ENCODE measurements at regions not wholly inside any gene's neighbourhood (a gene's known extent, or its start where the extent isn't known, plus 50 kb on each side); places are given as distances from the start of the nearest gene placed in this dataset.

DNA sequence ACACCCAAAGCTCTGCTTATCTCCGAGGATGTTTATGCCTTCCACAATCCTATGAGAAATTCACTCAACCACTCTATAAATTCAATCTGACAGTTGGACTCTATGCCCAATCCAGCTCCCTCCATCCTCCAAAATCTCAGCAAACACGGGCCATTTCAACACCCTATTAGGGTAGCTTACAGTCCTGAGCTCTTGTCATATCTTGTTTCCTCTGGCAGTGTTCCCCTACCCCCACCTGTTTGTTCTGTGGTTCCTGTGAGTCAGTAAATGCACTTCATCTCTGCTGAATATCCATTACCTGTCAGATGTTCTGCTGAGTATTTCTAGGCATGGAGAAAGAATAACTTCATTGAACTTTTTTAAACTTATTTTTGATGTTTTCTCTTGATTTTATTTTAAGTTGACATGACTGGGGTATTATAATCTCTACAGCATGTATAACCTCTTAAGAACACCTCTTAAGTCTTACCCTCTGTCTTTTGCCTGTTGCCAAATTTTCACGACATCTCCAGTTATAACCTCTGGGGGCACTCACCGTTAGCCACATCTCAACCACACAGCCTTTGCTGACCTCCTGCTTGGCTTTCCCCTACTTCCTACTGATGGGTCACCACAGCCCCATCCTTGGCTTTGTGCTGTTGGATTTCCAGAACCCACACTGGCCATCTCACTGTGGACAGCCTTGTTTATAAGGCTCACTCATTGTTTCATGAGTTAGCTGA lies 317.0 kb upstream of the TMPO start:
- peaks cover 3% of the 10 kb centered on the region for H3K9me3 Mint-ChIP-seq
- H3K27me3 Mint-ChIP-seq, result peaks cover 6% of the 10 kb centered on the region
- no peaks in the 10 kb centered on the region for H3K4me1 Mint-ChIP-seq
- no peak overlapping the region for H3K4me3 Mint-ChIP-seq
- no peaks in the 10 kb centered on the region for H3K36me3 Mint-ChIP-seq
- no peak for DNase-seq
- no peak overlapping the region for H3K27ac Mint-ChIP-seq

DNA sequence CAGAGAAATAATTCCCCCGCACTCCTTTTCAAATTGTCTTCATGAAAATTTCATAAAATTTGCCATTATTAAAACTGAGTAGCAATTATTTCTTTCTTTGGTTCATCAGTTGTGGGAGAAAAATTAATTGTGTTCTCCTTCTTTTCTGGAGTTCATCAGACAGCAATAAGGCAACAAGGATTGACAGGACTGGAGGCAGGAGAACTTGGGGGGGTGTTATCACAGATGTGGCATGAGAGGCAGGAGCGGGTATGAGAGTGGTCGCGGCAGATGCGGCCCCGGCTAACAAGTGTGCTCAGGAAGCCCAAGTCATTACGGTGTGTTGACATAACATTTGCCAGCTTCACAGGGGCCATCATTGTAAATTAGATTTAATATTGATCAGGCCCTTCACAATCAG lies 306.6 kb upstream of the TMPO start:
- Mint-ChIP-seq H3K27ac (no peak overlapping the region), H3K36me3 (no peaks in the 10 kb centered on the region), H3K4me1 (no peaks in the 10 kb centered on the region), H3K27me3 (no peaks in the 10 kb centered on the region), H3K4me3 (no peak overlapping the region), H3K9me3 (peaks cover 13% of the 10 kb centered on the region)
- no peak for DNase-seq

DNA sequence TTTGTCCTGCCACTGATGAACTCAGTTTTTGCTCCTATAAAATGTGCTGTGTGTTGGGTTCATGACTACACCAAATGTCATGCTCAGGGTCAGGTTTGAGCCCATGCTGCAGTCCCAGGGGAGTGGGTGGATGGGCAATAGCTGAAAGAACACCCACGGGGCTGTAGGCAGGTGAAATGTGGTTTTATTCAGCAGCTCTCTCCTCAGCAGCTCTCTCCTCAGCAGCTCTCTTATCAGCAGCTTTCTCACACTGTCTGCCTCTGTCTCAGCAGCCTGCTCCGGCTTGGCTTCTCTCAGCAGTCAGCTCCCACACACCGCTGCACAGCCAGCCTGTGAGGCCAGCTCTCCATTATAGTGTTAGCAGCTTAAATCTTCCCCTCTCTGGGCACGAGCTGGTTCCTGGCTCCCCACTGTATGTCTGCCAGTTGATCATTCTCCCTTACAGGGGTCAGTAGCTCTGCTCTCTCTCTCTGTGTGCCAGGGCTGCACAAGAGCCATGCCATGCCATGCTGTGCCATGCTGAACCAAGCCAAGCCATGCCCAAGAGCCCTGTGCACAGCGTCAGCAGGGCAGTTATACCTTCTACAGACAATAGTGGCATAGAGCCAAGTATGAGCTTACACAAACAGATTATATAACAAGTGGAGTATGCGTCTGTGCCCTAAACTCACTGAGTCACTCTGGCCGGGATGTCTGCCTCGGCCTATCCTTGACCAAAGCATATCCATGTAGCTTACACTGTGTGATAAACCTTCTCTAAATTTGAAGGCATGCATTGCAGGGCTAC lies 303.3 kb upstream of the TMPO start:
- H3K4me1 Mint-ChIP-seq, result no peaks in the 10 kb centered on the region
- H3K27me3 Mint-ChIP-seq, result peaks cover under 1% of the 10 kb centered on the region
- no peaks in the 10 kb centered on the region for H3K36me3 Mint-ChIP-seq

DNA sequence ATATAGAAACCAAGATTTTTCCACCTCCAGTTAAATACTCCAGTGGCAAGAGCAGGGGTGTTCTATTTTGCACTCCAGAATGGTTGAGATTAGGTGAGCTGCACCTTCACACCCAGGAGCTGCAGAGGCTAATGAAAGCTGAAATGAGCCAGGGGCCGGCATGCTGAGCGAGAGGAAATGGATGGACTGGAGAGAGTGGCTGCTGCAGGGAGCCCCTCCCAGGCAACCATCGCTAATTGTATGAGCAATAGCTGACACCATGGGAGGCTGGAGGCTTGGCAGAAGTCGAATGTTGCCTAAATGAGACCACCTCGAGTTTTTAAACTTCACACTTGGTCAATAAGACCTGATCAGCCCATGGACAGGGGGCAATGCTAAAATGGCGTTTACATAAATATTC lies 301.8 kb upstream of the TMPO start:
- H3K4me3 Mint-ChIP-seq, result no peak overlapping the region
- H3K4me1 Mint-ChIP-seq, result no peaks in the 10 kb centered on the region
- H3K27ac Mint-ChIP-seq, result no peak overlapping the region
- no peaks in the 10 kb centered on the region for H3K9me3 Mint-ChIP-seq
- DNase-seq, result no peak
- no peaks in the 10 kb centered on the region for H3K36me3 Mint-ChIP-seq
- peaks cover 3% of the 10 kb centered on the region for H3K27me3 Mint-ChIP-seq

More for the DNA sequence above, 303.3 kb upstream of the TMPO start:
- H3K27ac Mint-ChIP-seq, result no peak overlapping the region
- H3K9me3 Mint-ChIP-seq, result peaks cover 2% of the 10 kb centered on the region
- no peak overlapping the region for H3K4me3 Mint-ChIP-seq
- DNase-seq, result no peak

DNA sequence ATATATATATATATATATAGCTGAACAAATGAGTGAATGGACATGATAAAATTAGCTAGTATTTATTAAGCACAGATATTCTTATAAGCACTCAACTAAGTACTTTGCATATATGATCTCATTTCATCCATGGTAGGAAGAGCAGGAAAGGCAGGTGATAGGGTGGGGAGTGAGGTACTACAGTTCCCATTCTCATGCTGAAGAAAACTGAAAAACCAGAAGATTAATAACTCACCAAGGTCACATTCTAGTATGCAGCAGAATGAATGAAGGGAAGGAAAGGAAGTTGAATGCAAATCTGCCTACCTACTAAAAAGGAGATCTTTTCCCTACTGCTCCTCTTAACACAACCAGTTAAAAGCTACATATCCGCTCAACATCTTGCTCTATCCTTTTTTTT lies 298.1 kb upstream of the TMPO start:
- H3K27ac Mint-ChIP-seq, result no peak overlapping the region
- H3K36me3 Mint-ChIP-seq, result no peaks in the 10 kb centered on the region
- no peak overlapping the region for H3K4me3 Mint-ChIP-seq
- no peaks in the 10 kb centered on the region for H3K4me1 Mint-ChIP-seq
- DNase-seq, result no peak
- peaks cover 8% of the 10 kb centered on the region for H3K27me3 Mint-ChIP-seq
- no peaks in the 10 kb centered on the region for H3K9me3 Mint-ChIP-seq

DNA sequence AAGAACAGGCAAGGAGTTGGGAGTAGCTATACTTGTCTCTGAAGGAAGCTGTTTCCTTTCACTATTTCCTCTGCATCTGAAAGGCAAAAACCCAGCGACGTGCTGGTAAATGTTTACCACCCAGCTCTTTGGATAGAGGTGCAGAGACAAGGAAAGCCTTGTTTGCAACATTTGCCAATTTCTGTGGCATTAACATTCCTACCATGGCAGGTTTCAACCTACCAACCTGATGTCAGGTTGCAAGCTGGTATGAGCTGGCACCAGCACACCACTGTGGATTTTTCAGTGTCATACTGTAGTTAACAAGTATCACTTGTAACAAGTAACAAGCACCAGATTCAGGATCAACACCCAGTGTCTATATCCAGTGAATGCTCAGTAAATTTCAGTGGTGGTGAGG lies 294.8 kb upstream of the TMPO start:
- no peak overlapping the region for H3K4me3 Mint-ChIP-seq
- DNase-seq, result no peak
- no peak overlapping the region for H3K27ac Mint-ChIP-seq
- peaks cover 17% of the 10 kb centered on the region for H3K27me3 Mint-ChIP-seq
- no peaks in the 10 kb centered on the region for H3K36me3 Mint-ChIP-seq
- H3K4me1 Mint-ChIP-seq, result no peaks in the 10 kb centered on the region
- H3K9me3 Mint-ChIP-seq, result no peaks in the 10 kb centered on the region

DNA sequence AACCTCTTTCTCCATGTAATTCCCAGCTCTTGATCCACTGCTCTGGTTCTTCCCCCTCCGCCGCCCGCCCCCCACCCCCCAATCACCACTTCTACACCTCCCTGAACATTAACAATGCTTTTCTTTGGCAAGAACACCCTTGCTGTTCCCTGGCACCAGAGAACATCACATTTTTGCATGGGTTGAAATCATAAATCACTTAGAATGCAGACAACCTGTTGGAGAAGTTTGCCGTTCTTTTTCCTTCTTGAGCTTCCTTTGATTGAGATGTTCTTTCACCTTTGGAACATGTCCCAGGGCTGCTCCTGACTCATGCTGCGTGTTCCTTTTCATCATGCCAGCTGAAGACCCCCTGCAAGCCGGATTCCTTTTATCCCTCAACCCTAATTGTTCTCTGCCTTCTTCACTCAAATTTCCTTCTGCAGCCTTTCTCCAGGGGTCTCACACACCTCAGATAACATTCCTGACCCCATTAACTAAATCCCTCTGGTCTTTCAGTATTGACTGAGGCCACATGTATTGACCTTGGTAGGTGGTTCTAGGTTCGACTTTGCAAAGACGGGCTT lies 294.1 kb upstream of the TMPO start:
- H3K27me3 Mint-ChIP-seq, result peaks cover 17% of the 10 kb centered on the region
- H3K27ac Mint-ChIP-seq, result no peak overlapping the region
- no peak overlapping the region for H3K4me3 Mint-ChIP-seq
- DNase-seq, result no peak
- H3K4me1 Mint-ChIP-seq, result no peaks in the 10 kb centered on the region
- H3K36me3 Mint-ChIP-seq, result no peaks in the 10 kb centered on the region
- no peaks in the 10 kb centered on the region for H3K9me3 Mint-ChIP-seq

DNA sequence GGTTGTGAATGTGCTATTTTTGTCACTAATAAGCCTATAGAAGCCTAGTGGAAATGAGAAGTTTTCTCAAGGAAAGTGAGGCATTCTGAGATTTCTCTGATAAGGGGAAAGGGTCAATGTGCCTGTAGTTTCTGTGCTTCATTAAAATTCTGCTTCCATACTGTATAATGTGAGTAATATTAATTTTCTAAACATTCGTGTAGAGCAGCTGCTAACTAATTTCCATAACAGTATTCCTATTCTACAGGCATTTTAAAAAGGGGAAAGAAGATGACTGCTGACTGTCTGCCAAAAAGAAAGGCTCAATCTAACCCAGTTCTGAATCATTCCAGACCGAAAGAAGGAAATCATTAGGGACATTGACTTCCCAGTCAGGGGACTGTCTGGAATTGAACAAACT lies 293.3 kb upstream of the TMPO start:
- no peak overlapping the region for H3K27ac Mint-ChIP-seq
- H3K9me3 Mint-ChIP-seq, result no peaks in the 10 kb centered on the region
- no peaks in the 10 kb centered on the region for H3K4me1 Mint-ChIP-seq
- no peaks in the 10 kb centered on the region for H3K36me3 Mint-ChIP-seq
- DNase-seq, result no peak
- peaks cover 16% of the 10 kb centered on the region for H3K27me3 Mint-ChIP-seq
- H3K4me3 Mint-ChIP-seq, result no peak overlapping the region

DNA sequence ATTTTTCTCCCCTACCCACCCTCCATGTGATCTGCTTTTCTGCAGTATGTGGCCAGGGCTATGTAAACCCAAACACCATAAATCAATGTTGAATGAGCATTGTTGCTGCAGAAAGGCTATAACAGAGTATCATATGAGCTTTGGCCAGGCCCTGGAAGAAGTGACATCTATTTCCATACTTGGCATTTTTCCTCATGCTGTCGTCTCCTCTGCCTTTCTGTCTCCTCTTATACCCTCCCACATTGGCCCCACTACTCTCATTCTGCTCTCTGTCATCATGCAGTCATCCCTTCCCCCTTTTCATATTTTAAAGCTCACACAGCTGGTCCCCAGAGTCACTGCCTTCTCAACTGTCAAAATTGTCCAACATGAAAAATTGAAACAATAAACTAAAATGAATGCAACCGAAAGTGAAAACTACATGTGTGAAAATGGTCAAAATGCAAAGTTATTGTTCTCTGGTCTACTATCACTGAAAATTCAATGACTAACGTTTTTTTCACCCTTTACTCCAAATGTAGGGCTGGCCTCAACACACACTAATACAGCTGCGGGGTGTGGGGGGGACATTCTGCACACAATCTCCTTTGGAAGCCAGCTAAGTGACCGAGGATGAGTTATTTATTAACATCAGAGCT lies 290.7 kb upstream of the TMPO start:
- Mint-ChIP-seq H3K4me1 (no peaks in the 10 kb centered on the region), H3K9me3 (no peaks in the 10 kb centered on the region), H3K4me3 (no peak overlapping the region), H3K36me3 (no peaks in the 10 kb centered on the region), H3K27ac (no peak overlapping the region), H3K27me3 (peaks cover 13% of the 10 kb centered on the region)
- no peak for DNase-seq

DNA sequence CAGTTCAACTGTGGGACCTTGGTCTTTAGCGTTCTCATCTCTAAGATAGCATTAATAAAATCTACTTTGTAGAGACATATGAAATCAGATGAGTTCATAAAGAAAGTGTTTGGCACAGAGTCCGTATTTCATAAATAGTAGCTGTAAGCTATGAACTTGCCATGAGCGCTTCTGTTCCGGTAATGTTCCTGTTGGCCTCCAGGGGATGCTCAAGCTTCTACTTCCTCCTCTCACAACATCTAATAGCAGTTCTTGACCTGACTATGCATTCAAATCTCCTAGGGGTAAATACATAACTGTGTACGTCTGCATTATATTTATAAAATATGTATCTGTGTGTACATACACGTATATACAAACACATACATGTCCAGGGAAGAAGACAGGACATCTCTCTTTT lies 288.2 kb upstream of the TMPO start:
- Mint-ChIP-seq H3K4me1 (no peaks in the 10 kb centered on the region), H3K27ac (no peak overlapping the region), H3K27me3 (peaks cover 15% of the 10 kb centered on the region), H3K36me3 (no peaks in the 10 kb centered on the region), H3K4me3 (no peak overlapping the region), H3K9me3 (no peaks in the 10 kb centered on the region)
- no peak for DNase-seq

DNA sequence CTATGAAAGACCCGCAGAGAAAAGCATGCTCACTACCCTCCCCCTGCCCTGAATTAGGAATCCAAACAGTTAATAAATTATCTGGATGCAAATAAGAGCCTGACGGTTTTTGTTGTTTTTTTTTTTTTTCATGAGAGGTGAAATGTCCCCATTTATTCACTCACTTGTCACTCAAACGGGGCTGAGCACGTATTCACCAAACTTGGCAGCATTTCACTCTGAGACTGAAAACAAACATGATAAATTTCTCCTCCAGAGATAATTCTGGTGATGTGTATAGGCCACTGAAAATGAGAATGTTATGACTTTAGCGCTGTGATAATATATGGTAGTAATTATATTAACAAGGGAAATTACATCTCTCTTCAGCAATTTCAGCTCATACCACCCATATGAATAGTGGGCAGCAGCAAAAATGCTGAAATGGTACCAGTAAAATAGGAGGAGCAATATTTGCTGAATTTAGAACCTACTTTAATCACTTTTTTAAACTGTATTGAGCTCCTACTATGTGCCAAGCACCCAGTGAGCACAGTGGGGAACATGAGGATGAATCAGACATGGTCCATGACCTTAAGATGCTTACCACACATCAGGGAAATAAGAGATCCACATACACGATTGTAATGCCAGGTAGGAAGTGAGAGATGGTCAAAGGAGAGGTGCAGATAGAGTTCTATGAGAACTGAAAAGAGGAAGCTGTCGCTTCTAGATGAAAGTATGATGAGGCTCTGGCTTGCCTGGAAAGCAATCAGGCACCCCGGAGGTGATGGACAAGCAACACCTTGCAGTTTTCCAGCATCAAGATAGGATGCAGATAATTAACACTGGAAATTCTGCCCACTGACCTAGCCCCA lies 286.5 kb upstream of the TMPO start:
- Mint-ChIP-seq H3K36me3 (no peaks in the 10 kb centered on the region), H3K9me3 (no peaks in the 10 kb centered on the region), H3K27me3 (peaks cover 15% of the 10 kb centered on the region), H3K27ac (no peak overlapping the region), H3K4me1 (no peaks in the 10 kb centered on the region), H3K4me3 (no peak overlapping the region)
- DNase-seq, result no peak

DNA sequence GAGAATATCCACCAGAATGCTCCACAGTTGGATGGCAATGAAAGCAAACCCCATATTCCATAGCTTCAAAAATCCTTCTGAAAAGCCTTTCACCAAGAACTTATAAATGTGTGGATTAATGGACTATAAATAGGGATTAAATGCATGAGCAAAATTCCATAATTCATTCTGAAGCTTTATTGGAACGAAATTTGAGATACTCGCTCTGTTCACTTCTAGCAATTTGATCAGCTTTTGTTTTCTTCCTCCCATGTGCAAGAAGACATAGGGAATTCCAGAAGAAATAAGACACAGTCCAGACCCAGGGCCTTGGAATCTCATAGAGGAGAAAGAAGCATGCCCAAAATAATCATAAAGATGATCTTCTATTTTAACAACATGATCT lies 285.9 kb upstream of the TMPO start:
- Mint-ChIP-seq H3K4me3 (no peak overlapping the region), H3K27me3 (peaks cover 10% of the 10 kb centered on the region), H3K36me3 (no peaks in the 10 kb centered on the region), H3K9me3 (no peaks in the 10 kb centered on the region), H3K27ac (no peak overlapping the region), H3K4me1 (no peaks in the 10 kb centered on the region)
- no peak for DNase-seq

DNA sequence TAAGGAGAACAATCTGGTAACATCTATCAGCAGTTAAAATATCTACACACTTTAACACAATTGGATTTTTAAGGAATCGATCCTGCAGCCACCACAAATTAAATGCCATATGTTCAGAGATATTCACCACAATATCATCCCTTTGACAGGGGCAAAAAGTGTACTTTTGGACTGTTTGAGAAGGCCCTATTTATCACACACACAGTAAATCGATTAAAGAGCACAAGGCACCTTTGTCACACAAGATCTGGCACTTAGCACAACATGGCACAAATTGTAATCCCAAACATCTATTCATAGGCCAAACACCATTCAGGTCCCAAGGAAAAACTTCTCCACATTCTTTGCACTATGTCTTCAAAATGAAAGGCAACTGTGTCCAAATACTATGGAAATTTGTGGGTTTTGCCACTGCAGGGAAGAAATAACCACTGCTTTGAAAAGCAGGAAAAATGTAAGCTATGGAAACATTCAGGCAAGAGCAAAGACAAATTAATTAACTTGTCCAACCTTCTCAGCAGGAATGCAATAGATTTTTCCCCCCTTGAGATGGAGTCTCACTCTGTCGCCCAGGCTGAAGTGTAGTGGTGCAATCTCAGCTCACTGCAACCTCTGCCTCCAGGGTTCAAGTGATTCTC lies 282.5 kb upstream of the TMPO start:
- H3K4me1 Mint-ChIP-seq, result no peaks in the 10 kb centered on the region
- H3K27ac Mint-ChIP-seq, result no peak overlapping the region
- peaks cover 7% of the 10 kb centered on the region for H3K27me3 Mint-ChIP-seq
- DNase-seq, result no peak
- no peaks in the 10 kb centered on the region for H3K36me3 Mint-ChIP-seq
- peaks cover 2% of the 10 kb centered on the region for H3K9me3 Mint-ChIP-seq
- no peak overlapping the region for H3K4me3 Mint-ChIP-seq

DNA sequence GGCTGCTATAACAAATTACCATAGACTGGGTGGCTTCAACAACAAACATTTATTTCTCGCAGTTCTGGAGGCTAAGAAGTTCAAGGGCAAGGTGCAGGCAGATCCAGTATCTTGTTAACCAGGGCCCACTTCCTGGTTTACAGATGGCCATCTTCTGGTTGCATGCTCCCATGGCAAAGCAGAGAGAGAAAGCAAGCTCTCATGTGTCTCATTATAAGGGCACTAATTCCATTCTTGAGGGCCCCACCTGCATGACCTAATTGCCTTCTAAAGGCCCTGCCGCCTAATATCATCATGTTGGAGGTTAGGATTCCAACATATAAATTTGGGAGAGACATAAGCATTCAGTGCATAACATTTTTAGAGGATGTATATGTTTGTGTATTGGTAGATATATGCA lies 280.1 kb upstream of the TMPO start:
- Mint-ChIP-seq H3K27ac (no peak overlapping the region), H3K36me3 (no peaks in the 10 kb centered on the region), H3K27me3 (peaks cover under 1% of the 10 kb centered on the region), H3K9me3 (peaks cover 2% of the 10 kb centered on the region), H3K4me3 (no peak overlapping the region), H3K4me1 (no peaks in the 10 kb centered on the region)
- DNase-seq, result no peak
